ENCODE measurements at regions not wholly inside any gene's neighbourhood (a gene's known extent, or its start where the extent isn't known, plus 50 kb on each side); places are given as distances from the start of the nearest gene placed in this dataset.

GRCh38 chr12:89927226-89927698, 218.6 kb upstream of the ATP2B1 start:
- no peaks in the 10 kb centered on the region for H3K36me3 ChIP-seq (ENCODE audit: insufficient read depth, low read length)
- H3K9me3 ChIP-seq (ENCODE audit: insufficient read depth, low read depth, low read length): no peaks in the 10 kb centered on the region
- Mint-ChIP-seq H3K4me3 (ENCODE audit: unreplicated experiment) (no peak overlapping the region), H3K27ac (ENCODE audit: unreplicated experiment) (no peak overlapping the region), H3K9me3 (ENCODE audit: unreplicated experiment) (no peaks in the 10 kb centered on the region), H3K4me1 (ENCODE audit: low read depth, unreplicated experiment) (no peaks in the 10 kb centered on the region), H3K36me3 (ENCODE audit: low read depth, unreplicated experiment) (no peaks in the 10 kb centered on the region), H3K27me3 (ENCODE audit: low read depth, unreplicated experiment) (no peaks in the 10 kb centered on the region)
- H3K4me1 ChIP-seq (ENCODE audit: insufficient read depth, low read length): no peaks in the 10 kb centered on the region
- no peak overlapping the region for H3K4me2 ChIP-seq (ENCODE audit: low read length)
- H2AFZ ChIP-seq (ENCODE audit: low read depth, low read length): no peak overlapping the region
- no peaks in the 10 kb centered on the region for H3K27me3 ChIP-seq (ENCODE audit: insufficient read depth, low read length)
- H3K9ac ChIP-seq (ENCODE audit: low read length): no peak overlapping the region
- H3K79me2 ChIP-seq (ENCODE audit: insufficient read depth, low read length): no peaks in the 10 kb centered on the region
- no peak overlapping the region for H3K27ac ChIP-seq (ENCODE audit: low read depth, low read length)
- no peak for DNase-seq (ENCODE audit: low read depth)
- no peak for TF ChIP-seq CTCF (IDR thresholded peaks at IDR 0.05; ENCODE audit: insufficient read depth, low read depth, low read length)
- no peak for TF ChIP-seq EZH2 (IDR thresholded peaks at IDR 0.05; ENCODE audit: insufficient read depth, low read length)
- no peaks in the 10 kb centered on the region for H4K20me1 ChIP-seq (ENCODE audit: insufficient read depth, low read length)
- no peak for FAIRE-seq
- H3K4me3 ChIP-seq (ENCODE audit: insufficient read depth, low read depth, low read length): no peak overlapping the region

- H4K20me1 ChIP-seq (ENCODE audit: insufficient read depth, low read length): no peaks in the 10 kb centered on the region
- H3K27me3 Mint-ChIP-seq (ENCODE audit: low read depth, unreplicated experiment): no peaks in the 10 kb centered on the region
- no peak overlapping the region for H3K4me2 ChIP-seq (ENCODE audit: low read length)
- TF ChIP-seq EZH2 (IDR thresholded peaks at IDR 0.05; ENCODE audit: insufficient read depth, low read length) (no peak), CTCF (IDR thresholded peaks at IDR 0.05; ENCODE audit: insufficient read depth, low read depth, low read length) (no peak)
- no peak overlapping the region for H3K4me3 ChIP-seq (ENCODE audit: insufficient read depth, low read depth, low read length)
- H3K36me3 ChIP-seq (ENCODE audit: insufficient read depth, low read length): no peaks in the 10 kb centered on the region
- DNase-seq (ENCODE audit: low read depth): no peak
- H3K4me1 ChIP-seq (ENCODE audit: insufficient read depth, low read length): no peaks in the 10 kb centered on the region
- H3K36me3 Mint-ChIP-seq (ENCODE audit: low read depth, unreplicated experiment): no peaks in the 10 kb centered on the region
- H3K79me2 ChIP-seq (ENCODE audit: insufficient read depth, low read length): no peaks in the 10 kb centered on the region
- no peak overlapping the region for H3K27ac Mint-ChIP-seq (ENCODE audit: unreplicated experiment)
- H3K27ac ChIP-seq (ENCODE audit: low read depth, low read length): no peak overlapping the region
- no peak overlapping the region for H3K4me3 Mint-ChIP-seq (ENCODE audit: unreplicated experiment)
- H3K9me3 ChIP-seq (ENCODE audit: insufficient read depth, low read depth, low read length): no peaks in the 10 kb centered on the region
- no peaks in the 10 kb centered on the region for H3K27me3 ChIP-seq (ENCODE audit: insufficient read depth, low read length)
- no peak overlapping the region for H2AFZ ChIP-seq (ENCODE audit: low read depth, low read length)
- H3K9ac ChIP-seq (ENCODE audit: low read length): no peak overlapping the region
- H3K9me3 Mint-ChIP-seq (ENCODE audit: unreplicated experiment): no peaks in the 10 kb centered on the region
- H3K4me1 Mint-ChIP-seq (ENCODE audit: low read depth, unreplicated experiment): no peaks in the 10 kb centered on the region
- no peak for FAIRE-seq
Measured at GRCh38 chr12:89924191-89924590, 215.6 kb upstream of the ATP2B1 start.

GRCh38 chr12:89923091-89923490, 214.5 kb upstream of the ATP2B1 start:
- Mint-ChIP-seq H3K9me3 (ENCODE audit: unreplicated experiment) (no peaks in the 10 kb centered on the region), H3K27me3 (ENCODE audit: low read depth, unreplicated experiment) (no peaks in the 10 kb centered on the region), H3K27ac (ENCODE audit: unreplicated experiment) (no peak overlapping the region), H3K4me1 (ENCODE audit: low read depth, unreplicated experiment) (no peaks in the 10 kb centered on the region), H3K36me3 (ENCODE audit: low read depth, unreplicated experiment) (no peaks in the 10 kb centered on the region), H3K4me3 (ENCODE audit: unreplicated experiment) (no peak overlapping the region)
- Histone ChIP-seq H3K27ac (ENCODE audit: low read depth, low read length) (no peak overlapping the region), H3K9ac (ENCODE audit: low read length) (no peak overlapping the region), H3K4me2 (ENCODE audit: low read length) (no peak overlapping the region), H3K4me1 (ENCODE audit: insufficient read depth, low read length) (no peaks in the 10 kb centered on the region), H3K9me3 (ENCODE audit: insufficient read depth, low read depth, low read length) (no peaks in the 10 kb centered on the region), H4K20me1 (ENCODE audit: insufficient read depth, low read length) (no peaks in the 10 kb centered on the region), H3K27me3 (ENCODE audit: insufficient read depth, low read length) (no peaks in the 10 kb centered on the region), H2AFZ (ENCODE audit: low read depth, low read length) (no peak overlapping the region), H3K4me3 (ENCODE audit: insufficient read depth, low read depth, low read length) (no peak overlapping the region), H3K36me3 (ENCODE audit: insufficient read depth, low read length) (no peaks in the 10 kb centered on the region), H3K79me2 (ENCODE audit: insufficient read depth, low read length) (no peaks in the 10 kb centered on the region)
- TF ChIP-seq EZH2 (IDR thresholded peaks at IDR 0.05; ENCODE audit: insufficient read depth, low read length) (no peak), CTCF (IDR thresholded peaks at IDR 0.05; ENCODE audit: insufficient read depth, low read depth, low read length) (no peak)
- FAIRE-seq (no peak), DNase-seq (ENCODE audit: low read depth) (no peak)
